Kidney (tissue), 13 donors: ENCODE measurements at regions not wholly inside any gene's neighbourhood (a gene's known extent, or its start where the extent isn't known, plus 50 kb on each side); places are given as distances from the start of the nearest gene placed in this dataset.
A peak's percentile ranks its signal among the peaks of the same experiment; 100 is the strongest.

Experiments
- DNase-seq, 5 donors: peaks; one replicate each; pipeline ENCODE4 v3.0.0-alpha.2; 2013 to 2020
- FAIRE-seq: peaks from 2 replicates; lab custom pipeline; 2012; peaks lifted over from hg19 to GRCh38; lab: Jason Lieb, UNC
- H3K27ac ChIP-seq, 2 donors: one replicate each; pipeline ENCODE4 v1.7.0; 2013; ENCODE audit warnings: low read depth in 2 of 2, low read length in 2 of 2, inconsistent platforms in 1 of 2
- H3K27me3 ChIP-seq: one replicate; pipeline ENCODE4 v1.7.1; 2013; ENCODE audit warnings: low read length, inconsistent platforms; ENCODE audit not compliant: control insufficient read depth, insufficient read depth
- H3K36me3 ChIP-seq, 3 donors: one replicate each; pipeline versions ENCODE4 v1.7.0 to v1.7.1; 2013; ENCODE audit warnings: low read length in 3 of 3, control low read depth in 1 of 3, inconsistent platforms in 1 of 3; ENCODE audit not compliant: insufficient read depth in 3 of 3, control insufficient read depth in 2 of 3
- H3K4me1 ChIP-seq, 3 donors: one replicate each; pipeline versions ENCODE4 v1.7.0 to v1.7.1; 2013; ENCODE audit warnings: low read length in 3 of 3, inconsistent platforms in 1 of 3, low read depth in 1 of 3; ENCODE audit not compliant: control insufficient read depth in 2 of 3, insufficient read depth in 2 of 3
- H3K4me3 ChIP-seq, 3 donors: one replicate each; pipeline versions ENCODE4 v1.7.0 to v1.8.1; 2013; ENCODE audit warnings: low read length in 3 of 3, control low read depth in 1 of 3, inconsistent platforms in 1 of 3
- H3K9ac ChIP-seq, 3 donors: one replicate each; pipeline versions ENCODE4 v1.7.0 to v1.7.1; 2013; ENCODE audit warnings: low read length in 3 of 3, control low read depth in 1 of 3, inconsistent platforms in 1 of 3
- H3K9me3 ChIP-seq, 3 donors: one replicate each; pipeline versions ENCODE4 v1.7.0 to v1.7.1; 2013; ENCODE audit warnings: low read length in 3 of 3, control low read depth in 1 of 3, inconsistent platforms in 1 of 3; ENCODE audit not compliant: control insufficient read depth in 2 of 3, insufficient read depth in 1 of 3
- intact Hi-C: fragments of 100-400 bp; cut with DNase I; formaldehyde crosslinking; loops from one replicate; pipeline ENCODE4 v1.11.1; 2022
- TF ChIP-seq, protein P1 (sequence below): IDR thresholded peaks from 3 replicates; pipeline ENCODE4 v1.5.1; 2012; ENCODE audit warnings: mild to moderate bottlenecking, moderate library complexity, borderline replicate concordance; ENCODE audit not compliant: insufficient read depth; ENCODE audit errors: extremely low read depth
- donor health status: control.
- donor health status: control.
- donor health status: control.
- donor health status: control.
- donor health status: control.
- donor health status: DM: yes; HTN: yes; CAD: no.
- donor health status: Normal renal cell carcinoma (clear cell type).

GRCh38 chr3:153599685-153600084 is 437.7 kb downstream of the RAP2B start:
- Histone ChIP-seq H3K9ac (no peak overlapping the region), H3K36me3 (no peaks in the 10 kb centered on the region), H3K27ac (no peak overlapping the region), H3K4me3 (no peak overlapping the region), H3K9me3 (no peaks in the 10 kb centered on the region), H3K27me3 (no peaks in the 10 kb centered on the region), H3K4me1 (peaks cover 0 to 9% (median 0%) of the 10 kb centered on the region in 3 donors)
- intact Hi-C loops = no loop called here
- DNase-seq (peak in 1 of 5 donors; percentile 7), FAIRE-seq (no peak)
- TF ChIP-seq, protein P1, sequence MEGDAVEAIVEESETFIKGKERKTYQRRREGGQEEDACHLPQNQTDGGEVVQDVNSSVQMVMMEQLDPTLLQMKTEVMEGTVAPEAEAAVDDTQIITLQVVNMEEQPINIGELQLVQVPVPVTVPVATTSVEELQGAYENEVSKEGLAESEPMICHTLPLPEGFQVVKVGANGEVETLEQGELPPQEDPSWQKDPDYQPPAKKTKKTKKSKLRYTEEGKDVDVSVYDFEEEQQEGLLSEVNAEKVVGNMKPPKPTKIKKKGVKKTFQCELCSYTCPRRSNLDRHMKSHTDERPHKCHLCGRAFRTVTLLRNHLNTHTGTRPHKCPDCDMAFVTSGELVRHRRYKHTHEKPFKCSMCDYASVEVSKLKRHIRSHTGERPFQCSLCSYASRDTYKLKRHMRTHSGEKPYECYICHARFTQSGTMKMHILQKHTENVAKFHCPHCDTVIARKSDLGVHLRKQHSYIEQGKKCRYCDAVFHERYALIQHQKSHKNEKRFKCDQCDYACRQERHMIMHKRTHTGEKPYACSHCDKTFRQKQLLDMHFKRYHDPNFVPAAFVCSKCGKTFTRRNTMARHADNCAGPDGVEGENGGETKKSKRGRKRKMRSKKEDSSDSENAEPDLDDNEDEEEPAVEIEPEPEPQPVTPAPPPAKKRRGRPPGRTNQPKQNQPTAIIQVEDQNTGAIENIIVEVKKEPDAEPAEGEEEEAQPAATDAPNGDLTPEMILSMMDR = no peak

DNA sequence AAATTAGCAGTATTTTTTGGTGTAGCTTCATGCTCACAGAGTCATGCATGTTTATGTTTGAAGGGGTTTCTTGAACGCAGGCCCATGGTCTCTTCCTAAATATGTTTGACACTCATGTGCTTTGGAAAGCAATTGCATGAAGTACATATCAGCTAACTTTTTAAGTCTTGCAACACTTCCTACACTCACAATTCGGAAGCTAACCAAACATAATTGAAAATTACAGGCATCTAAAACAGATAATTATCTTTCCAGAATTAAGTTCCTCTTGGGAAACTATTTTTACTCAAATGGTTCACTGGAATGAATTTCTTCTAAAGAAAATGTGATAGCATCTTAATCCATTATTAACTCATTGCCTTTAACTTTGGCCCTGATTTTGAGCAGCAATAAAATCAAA is 438.9 kb downstream of the RAP2B start:
- intact Hi-C loops = no loop called here
- no peak overlapping the region for H3K27ac ChIP-seq
- H3K36me3 ChIP-seq = no peaks in the 10 kb centered on the region
- H3K9ac ChIP-seq = no peak overlapping the region
- FAIRE-seq (no peak), DNase-seq (no peak)
- no peak overlapping the region for H3K4me3 ChIP-seq
- TF ChIP-seq, protein P1 = no peak
- H3K4me1 ChIP-seq = peaks cover 0 to 9% (median 0%) of the 10 kb centered on the region in 3 donors
- H3K27me3 ChIP-seq = no peaks in the 10 kb centered on the region
- no peaks in the 10 kb centered on the region for H3K9me3 ChIP-seq

- no peak overlapping the region for H3K9ac ChIP-seq
- no peaks in the 10 kb centered on the region for H3K36me3 ChIP-seq
- FAIRE-seq = no peak
- DNase-seq = peak in 1 of 5 donors; percentile 16
- no peak overlapping the region for H3K4me3 ChIP-seq
- no peaks in the 10 kb centered on the region for H3K27me3 ChIP-seq
- TF ChIP-seq, protein P1 = no peak
- no peaks in the 10 kb centered on the region for H3K9me3 ChIP-seq
- no peak overlapping the region for H3K27ac ChIP-seq
- peaks cover 0 to 9% (median 0%) of the 10 kb centered on the region in 3 donors for H3K4me1 ChIP-seq
- intact Hi-C loops = no loop called here
Measured at GRCh38 chr3:153601374-153601853, 439.4 kb downstream of the RAP2B start.

DNA sequence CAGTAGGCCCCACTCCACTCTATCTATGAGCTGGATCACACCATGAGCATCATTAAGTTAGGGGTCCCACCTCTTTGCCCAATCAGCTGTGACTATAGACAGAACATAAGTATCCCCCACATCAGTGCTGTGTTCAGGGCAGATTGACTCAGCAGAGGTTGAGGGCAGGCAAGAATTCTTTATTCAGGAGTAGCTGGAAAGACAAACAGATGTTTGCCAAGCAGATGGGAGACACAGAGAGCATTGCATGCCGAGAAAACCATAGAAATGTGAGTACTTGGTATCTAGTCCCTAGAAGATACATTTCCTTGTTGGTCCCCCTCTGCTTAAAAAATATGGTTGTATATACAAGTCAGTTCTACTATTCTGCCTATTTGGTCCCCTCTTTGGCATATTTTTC is 440.8 kb downstream of the RAP2B start:
- peaks cover 0 to 9% (median 0%) of the 10 kb centered on the region in 3 donors for H3K4me1 ChIP-seq
- no peak for FAIRE-seq
- TF ChIP-seq, protein P1 = no peak
- DNase-seq = no peak
- H3K9me3 ChIP-seq = no peaks in the 10 kb centered on the region
- H3K4me3 ChIP-seq = no peak overlapping the region
- no peak overlapping the region for H3K27ac ChIP-seq
- no peaks in the 10 kb centered on the region for H3K27me3 ChIP-seq
- intact Hi-C loops = no loop called here
- no peaks in the 10 kb centered on the region for H3K36me3 ChIP-seq
- H3K9ac ChIP-seq = no peak overlapping the region
